Keratinocyte (primary cell): ENCODE measurements at regions not wholly inside any gene's neighbourhood (a gene's known extent, or its start where the extent isn't known, plus 50 kb on each side); places are given as distances from the start of the nearest gene placed in this dataset.

Experiments
- DNase-seq: peaks from one replicate; pipeline ENCODE4 v3.0.0-alpha.2; 2011; ENCODE audit warnings: low read depth, missing footprints, low spot score
- FAIRE-seq: peaks from 2 replicates; lab custom pipeline; 2011; peaks lifted over from hg19 to GRCh38; lab: Jason Lieb, UNC
- H2AFZ ChIP-seq: 2 replicates; pipeline ENCODE4 v1.6.0; 2012; ENCODE audit warnings: low read length, control low read depth, inconsistent platforms; ENCODE audit not compliant: control insufficient read depth
- H3K27ac ChIP-seq: 2 replicates; pipeline ENCODE4 v1.5.1; 2011; ENCODE audit warnings: low read length; ENCODE audit not compliant: control insufficient read depth, insufficient read depth
- H3K27me3 ChIP-seq: 3 replicates; pipeline ENCODE4 v1.6.0; 2011; ENCODE audit warnings: low read length; ENCODE audit not compliant: control insufficient read depth, insufficient read depth; ENCODE audit errors: extremely low read depth
- H3K36me3 ChIP-seq, 2 experiments: 2 replicates in 1 of 2; 3 replicates in 1 of 2; pipeline ENCODE4 v1.5.1; 2011; ENCODE audit warnings: low read length in 2 of 2, mild to moderate bottlenecking in 1 of 2; ENCODE audit not compliant: control insufficient read depth in 2 of 2, insufficient read depth in 2 of 2; ENCODE audit errors: extremely low read depth in 1 of 2
- H3K4me1 ChIP-seq: 3 replicates; pipeline ENCODE4 v1.5.1; 2011; ENCODE audit warnings: low read length; ENCODE audit not compliant: control insufficient read depth, insufficient read depth; ENCODE audit errors: extremely low read depth
- H3K4me2 ChIP-seq: 3 replicates; pipeline ENCODE4 v1.6.0; 2011; ENCODE audit warnings: low read depth, low read length; ENCODE audit not compliant: control insufficient read depth, insufficient read depth; ENCODE audit errors: extremely low read depth
- H3K4me3 ChIP-seq, 3 experiments: fragments of 200-600 bp in 1 of 3; sonication (generic) in 1 of 3; 2 replicates in 2 of 3; 3 replicates in 1 of 3; pipeline ENCODE4 v1.5.1; 2011 to 2016; ENCODE audit warnings: low read length in 3 of 3, mild to moderate bottlenecking in 3 of 3, control low read depth in 2 of 3, inconsistent platforms in 1 of 3, low read depth in 1 of 3, mixed read lengths in 1 of 3, mixed run types in 1 of 3, moderate library complexity in 1 of 3; ENCODE audit not compliant: control insufficient read depth in 2 of 3, insufficient read depth in 2 of 3; ENCODE audit errors: extremely low read depth in 1 of 3
- H3K79me2 ChIP-seq: 2 replicates; pipeline ENCODE4 v1.6.0; 2012; ENCODE audit warnings: low read length; ENCODE audit not compliant: control insufficient read depth, insufficient read depth
- H3K9ac ChIP-seq: 3 replicates; pipeline ENCODE4 v1.6.0; 2011; ENCODE audit warnings: low read length; ENCODE audit not compliant: control insufficient read depth, insufficient read depth; ENCODE audit errors: extremely low read depth
- H3K9me1 ChIP-seq: 3 replicates; pipeline ENCODE4 v1.6.0; 2011; ENCODE audit warnings: low read length; ENCODE audit not compliant: control insufficient read depth, insufficient read depth; ENCODE audit errors: extremely low read depth
- H3K9me3 ChIP-seq: 2 replicates; pipeline ENCODE4 v1.5.1; 2012; ENCODE audit warnings: low read depth, low read length; ENCODE audit not compliant: control insufficient read depth
- H4K20me1 ChIP-seq: 3 replicates; pipeline ENCODE4 v1.6.0; 2011; ENCODE audit warnings: low read length; ENCODE audit not compliant: control insufficient read depth, insufficient read depth; ENCODE audit errors: extremely low read depth
- EZH2 ChIP-seq: IDR thresholded peaks from one replicate; pipeline ENCODE4 v1.6.1; 2012; ENCODE audit warnings: inconsistent platforms, mild to moderate bottlenecking, low read length, moderate library complexity
- dilution Hi-C: fragments of 300-500 bp; cut with MboI; formaldehyde crosslinking; loops from one replicate; pipeline ENCODE4 v1.7.0; 2020; ENCODE audit warnings: low sequenced_read_pairs; ENCODE audit not compliant: extremely low pct_ligation_motif_present
- TF ChIP-seq, protein P1 (sequence below), 3 experiments: IDR thresholded peaks in 1 of 3; conservative IDR thresholded peaks in 1 of 3; optimal IDR thresholded peaks in 1 of 3; 2 replicates in 2 of 3; 3 replicates in 1 of 3; pipeline versions ENCODE3 to v1.5.1; 2011; ENCODE audit warnings: low read length in 3 of 3, mild to moderate bottlenecking in 3 of 3, moderate library complexity in 2 of 3, control low read depth in 1 of 3, inconsistent platforms in 1 of 3; ENCODE audit not compliant: insufficient read depth in 2 of 3; ENCODE audit errors: extremely low read depth in 1 of 3

GRCh38 chr5:125528881-125529280, 782.4 kb upstream of the ZNF608 start:
- no peak for DNase-seq
- no peak for FAIRE-seq
- Histone ChIP-seq H3K79me2 (no peaks in the 10 kb centered on the region), H3K4me1 (no peaks in the 10 kb centered on the region), H3K4me3 (no peak overlapping the region), H3K27ac (no peak overlapping the region), H2AFZ (no peak overlapping the region), H3K9me1 (no peaks in the 10 kb centered on the region), H3K4me2 (no peak overlapping the region), H3K9me3 (no peaks in the 10 kb centered on the region), H3K27me3 (no peaks in the 10 kb centered on the region), H3K9ac (no peak overlapping the region), H4K20me1 (no peaks in the 10 kb centered on the region), H3K36me3 (no peaks in the 10 kb centered on the region)
- dilution Hi-C loops: no loop called here
- TF ChIP-seq, protein P1, sequence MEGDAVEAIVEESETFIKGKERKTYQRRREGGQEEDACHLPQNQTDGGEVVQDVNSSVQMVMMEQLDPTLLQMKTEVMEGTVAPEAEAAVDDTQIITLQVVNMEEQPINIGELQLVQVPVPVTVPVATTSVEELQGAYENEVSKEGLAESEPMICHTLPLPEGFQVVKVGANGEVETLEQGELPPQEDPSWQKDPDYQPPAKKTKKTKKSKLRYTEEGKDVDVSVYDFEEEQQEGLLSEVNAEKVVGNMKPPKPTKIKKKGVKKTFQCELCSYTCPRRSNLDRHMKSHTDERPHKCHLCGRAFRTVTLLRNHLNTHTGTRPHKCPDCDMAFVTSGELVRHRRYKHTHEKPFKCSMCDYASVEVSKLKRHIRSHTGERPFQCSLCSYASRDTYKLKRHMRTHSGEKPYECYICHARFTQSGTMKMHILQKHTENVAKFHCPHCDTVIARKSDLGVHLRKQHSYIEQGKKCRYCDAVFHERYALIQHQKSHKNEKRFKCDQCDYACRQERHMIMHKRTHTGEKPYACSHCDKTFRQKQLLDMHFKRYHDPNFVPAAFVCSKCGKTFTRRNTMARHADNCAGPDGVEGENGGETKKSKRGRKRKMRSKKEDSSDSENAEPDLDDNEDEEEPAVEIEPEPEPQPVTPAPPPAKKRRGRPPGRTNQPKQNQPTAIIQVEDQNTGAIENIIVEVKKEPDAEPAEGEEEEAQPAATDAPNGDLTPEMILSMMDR (optimal IDR thresholded peaks at IDR 0.05 in 1 of 3, IDR thresholded peaks at IDR 0.05 in 1 of 3, conservative IDR thresholded peaks at IDR 0.05 in 1 of 3; ENCODE audit: extremely low read depth in 1 of 3, insufficient read depth in 2 of 3, low read length in 3 of 3): no peak
- TF ChIP-seq EZH2: no peak

DNA sequence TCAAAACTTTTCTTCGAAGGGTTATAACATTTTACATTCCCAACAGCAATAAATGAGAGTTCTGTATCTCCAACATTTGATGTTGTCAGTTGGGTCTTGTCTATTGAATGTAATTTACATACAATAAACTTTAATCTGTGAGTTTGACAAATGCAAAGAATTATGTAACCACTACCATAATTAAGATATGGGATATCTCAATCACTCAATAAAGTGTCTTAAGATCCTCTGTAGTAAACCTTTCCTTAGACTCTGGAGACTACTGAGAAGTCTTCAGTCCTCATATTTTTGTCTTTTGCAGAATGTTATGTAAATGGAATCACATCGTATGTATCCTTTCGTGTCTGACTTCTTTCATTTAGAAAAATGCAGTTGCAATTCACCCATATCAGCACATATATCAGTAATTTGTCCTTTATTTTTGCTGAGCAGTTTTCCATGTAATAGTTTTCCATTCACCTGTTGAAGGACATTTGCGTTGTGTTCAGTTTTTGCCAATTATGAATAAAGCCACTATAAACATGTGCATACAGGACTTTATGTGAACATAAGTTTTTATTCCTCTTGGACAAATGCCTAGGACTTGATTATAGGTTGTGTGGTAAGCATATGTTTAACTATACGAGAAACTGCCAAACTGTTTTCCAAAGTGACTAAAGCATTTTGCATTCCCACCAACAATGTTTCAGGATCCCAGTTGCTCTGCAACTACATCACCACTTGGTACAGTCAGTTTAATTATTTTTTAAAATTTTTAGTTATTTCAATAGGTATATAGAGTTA, 784.6 kb upstream of the ZNF608 start:
- no peaks in the 10 kb centered on the region for H3K79me2 ChIP-seq
- H3K9me1 ChIP-seq: no peaks in the 10 kb centered on the region
- H3K4me2 ChIP-seq: no peak overlapping the region
- dilution Hi-C loops: no loop called here
- DNase-seq: no peak
- no peaks in the 10 kb centered on the region for H3K9me3 ChIP-seq
- H3K27ac ChIP-seq: no peak overlapping the region
- no peaks in the 10 kb centered on the region for H3K36me3 ChIP-seq
- H3K4me3 ChIP-seq: no peak overlapping the region
- TF ChIP-seq, protein P1 (optimal IDR thresholded peaks at IDR 0.05 in 1 of 3, IDR thresholded peaks at IDR 0.05 in 1 of 3, conservative IDR thresholded peaks at IDR 0.05 in 1 of 3; ENCODE audit: extremely low read depth in 1 of 3, insufficient read depth in 2 of 3, low read length in 3 of 3): no peak
- no peak for TF ChIP-seq EZH2
- no peaks in the 10 kb centered on the region for H3K27me3 ChIP-seq
- no peak overlapping the region for H2AFZ ChIP-seq
- H4K20me1 ChIP-seq: no peaks in the 10 kb centered on the region
- no peak overlapping the region for H3K9ac ChIP-seq
- H3K4me1 ChIP-seq: peaks cover under 1% of the 10 kb centered on the region
- no peak for FAIRE-seq
